BLaER1 treated with 17β-estradiol and CSF1 and Interleukin-3, amounts not matched to agents 10 nM and 100 nM (cell line): ENCODE measurements at regions not wholly inside any gene's neighbourhood (a gene's known extent, or its start where the extent isn't known, plus 50 kb on each side); places are given as distances from the start of the nearest gene placed in this dataset.

Source experiments
- H3K27ac ChIP-seq, 11 experiments: shearing (Covaris generic); formaldehyde crosslinking; 2 replicates each; pipeline ENCODE4 v1.8.1; 2022
- H3K27me3 ChIP-seq, 11 experiments: shearing (Covaris generic); formaldehyde crosslinking; 2 replicates each; pipeline ENCODE4 v1.8.1; 2022
- H3K36me3 ChIP-seq, 11 experiments: shearing (Covaris generic); formaldehyde crosslinking; 2 replicates each; pipeline ENCODE4 v1.8.1; 2022
- H3K4me1 ChIP-seq, 10 experiments: shearing (Covaris generic); formaldehyde crosslinking; 2 replicates each; pipeline ENCODE4 v1.8.1; 2022
- H3K4me2 ChIP-seq, 11 experiments: shearing (Covaris generic); formaldehyde crosslinking; 2 replicates each; pipeline ENCODE4 v1.8.1; 2022
- H3K4me3 ChIP-seq, 10 experiments: shearing (Covaris generic); formaldehyde crosslinking; 2 replicates each; pipeline ENCODE4 v1.8.1; 2022
- H3K9ac ChIP-seq, 11 experiments: shearing (Covaris generic); formaldehyde crosslinking; 2 replicates each; pipeline ENCODE4 v1.8.1; 2022
- H3K9me3 ChIP-seq, 11 experiments: shearing (Covaris generic); formaldehyde crosslinking; replicated peaks in 1 of 11; 2 replicates each; pipeline ENCODE4 v1.8.1; 2022
- H4K20me1 ChIP-seq, 11 experiments: shearing (Covaris generic); formaldehyde crosslinking; 2 replicates each; pipeline ENCODE4 v1.8.1; 2022
- Cebpa-rat ChIP-seq, 11 experiments: shearing (Covaris generic); IDR thresholded peaks; 2 replicates each; pipeline ENCODE4 v1.8.1; 2022

DNA sequence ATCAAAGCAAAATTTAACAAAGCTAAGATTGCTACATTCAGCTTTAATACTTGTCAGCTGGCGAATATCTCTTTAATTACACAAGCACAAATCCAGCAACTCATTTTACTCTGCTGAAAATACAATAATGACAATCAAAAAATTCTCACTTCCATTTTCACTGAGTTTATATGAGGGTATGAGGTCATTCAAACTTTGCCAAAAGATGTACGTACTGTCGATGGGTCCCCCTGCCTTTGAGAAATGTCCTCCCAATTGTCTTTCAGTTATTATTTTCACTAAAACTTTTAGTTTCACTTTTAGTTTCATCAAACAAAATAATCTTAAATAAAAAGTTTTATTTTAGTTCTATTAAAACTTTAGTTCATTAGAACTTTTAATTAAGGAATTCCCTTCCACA is 159.5 kb upstream of the WDR11 start:
- Histone ChIP-seq H3K27me3 (no peaks in the 10 kb centered on the region), H3K4me1 (0 out of 20 replicates have a peak, but pooled peaks cover 0 to 5% (median 0%) of the 10 kb centered on the region in 10 experiments), H3K4me2 (no peak overlapping the region), H3K9ac (no peak overlapping the region), H3K27ac (no peak overlapping the region), H4K20me1 (no peaks in the 10 kb centered on the region), H3K36me3 (no peaks in the 10 kb centered on the region), H3K4me3 (no peak overlapping the region), H3K9me3 (peaks cover 3 to 34% (median 19%) of the 10 kb centered on the region in 11 experiments; a peak in 20 of 22 replicates)
- no peak for TF ChIP-seq Cebpa-rat (IDR thresholded peaks at IDR 0.05)

GRCh38 chr10:120700426-120700825 is 150.7 kb upstream of the WDR11 start:
- Histone ChIP-seq H4K20me1 (no peaks in the 10 kb centered on the region), H3K36me3 (no peaks in the 10 kb centered on the region), H3K4me2 (no peak overlapping the region), H3K4me1 (peaks cover 0 to 12% (median 0%) of the 10 kb centered on the region in 10 experiments; a peak in 1 of 20 replicates), H3K9me3 (peaks cover 28 to 39% (median 35%) of the 10 kb centered on the region in 11 experiments), H3K27me3 (no peaks in the 10 kb centered on the region), H3K4me3 (no peak overlapping the region), H3K27ac (no peak overlapping the region), H3K9ac (no peak overlapping the region)
- no peak for TF ChIP-seq Cebpa-rat (IDR thresholded peaks at IDR 0.05)

DNA sequence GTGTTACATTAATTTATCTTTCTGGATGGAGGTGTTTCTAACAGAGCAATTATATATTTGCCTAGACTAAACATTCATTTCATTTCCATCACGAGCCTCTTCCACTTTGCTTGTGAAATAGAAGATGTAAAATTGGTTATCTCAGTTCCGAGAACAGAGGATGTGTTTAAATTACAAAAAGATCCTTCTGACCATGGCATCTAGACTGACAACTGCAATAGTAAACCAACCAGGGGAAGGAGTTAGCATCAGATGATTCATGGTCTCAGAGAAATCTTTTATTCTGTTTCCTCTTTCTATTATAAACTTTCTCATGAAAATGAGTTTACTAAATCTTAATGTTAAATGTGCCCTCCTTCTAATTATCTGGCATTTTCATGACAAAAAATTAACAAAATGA is 149.8 kb upstream of the WDR11 start:
- no peak overlapping the region for H3K27ac ChIP-seq
- H3K4me1 ChIP-seq = peaks cover 0 to 12% (median 0%) of the 10 kb centered on the region in 10 experiments; a peak in 1 of 20 replicates
- no peak overlapping the region for H3K4me3 ChIP-seq
- no peak overlapping the region for H3K9ac ChIP-seq
- H3K4me2 ChIP-seq = no peak overlapping the region
- H3K9me3 ChIP-seq = peaks cover 28 to 37% (median 34%) of the 10 kb centered on the region in 11 experiments
- no peak for TF ChIP-seq Cebpa-rat (IDR thresholded peaks at IDR 0.05)
- H3K36me3 ChIP-seq = no peaks in the 10 kb centered on the region
- no peaks in the 10 kb centered on the region for H3K27me3 ChIP-seq
- no peaks in the 10 kb centered on the region for H4K20me1 ChIP-seq

DNA sequence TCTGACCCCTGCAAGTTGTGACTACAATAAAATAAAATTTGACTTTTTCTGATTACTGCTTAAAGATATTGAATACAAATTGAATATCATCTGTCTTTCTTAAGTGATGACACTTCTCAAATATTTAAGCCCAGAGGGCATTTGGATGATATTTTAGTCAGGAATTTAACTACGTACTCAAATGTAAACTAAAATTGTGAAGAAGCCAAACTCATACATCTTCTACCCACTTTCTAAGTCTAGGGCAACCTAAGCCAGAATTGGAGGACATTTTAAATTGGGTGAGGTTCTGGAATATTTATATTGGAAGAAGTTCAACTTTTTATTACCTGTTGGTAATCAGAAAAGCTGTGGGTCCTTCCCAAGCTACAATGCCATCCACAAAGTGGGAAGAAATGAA is 149.1 kb upstream of the WDR11 start:
- Histone ChIP-seq H3K27me3 (no peaks in the 10 kb centered on the region), H3K4me1 (peaks cover 0 to 12% (median 0%) of the 10 kb centered on the region in 10 experiments; a peak in 1 of 20 replicates), H3K9me3 (peaks cover 24 to 32% (median 28%) of the 10 kb centered on the region in 11 experiments), H4K20me1 (no peaks in the 10 kb centered on the region), H3K27ac (no peak overlapping the region), H3K4me3 (no peak overlapping the region), H3K9ac (no peak overlapping the region), H3K4me2 (no peak overlapping the region), H3K36me3 (no peaks in the 10 kb centered on the region)
- no peak for TF ChIP-seq Cebpa-rat (IDR thresholded peaks at IDR 0.05)

- TF ChIP-seq Cebpa-rat (IDR thresholded peaks at IDR 0.05) = no peak
- no peaks in the 10 kb centered on the region for H4K20me1 ChIP-seq
- no peaks in the 10 kb centered on the region for H3K27me3 ChIP-seq
- H3K4me3 ChIP-seq = no peak overlapping the region
- no peak overlapping the region for H3K4me2 ChIP-seq
- H3K27ac ChIP-seq = no peak overlapping the region
- no peaks in the 10 kb centered on the region for H3K36me3 ChIP-seq
- peaks cover 0 to 15% (median 0%) of the 10 kb centered on the region in 10 experiments; a peak in 5 of 20 replicates for H3K4me1 ChIP-seq
- peaks cover 0 to under 1% (median 0%) of the 10 kb centered on the region in 11 experiments; a peak in 1 of 22 replicates for H3K9me3 ChIP-seq
- H3K9ac ChIP-seq = no peak overlapping the region
Measured at GRCh38 chr10:120705309-120705708, 145.9 kb upstream of the WDR11 start.

DNA sequence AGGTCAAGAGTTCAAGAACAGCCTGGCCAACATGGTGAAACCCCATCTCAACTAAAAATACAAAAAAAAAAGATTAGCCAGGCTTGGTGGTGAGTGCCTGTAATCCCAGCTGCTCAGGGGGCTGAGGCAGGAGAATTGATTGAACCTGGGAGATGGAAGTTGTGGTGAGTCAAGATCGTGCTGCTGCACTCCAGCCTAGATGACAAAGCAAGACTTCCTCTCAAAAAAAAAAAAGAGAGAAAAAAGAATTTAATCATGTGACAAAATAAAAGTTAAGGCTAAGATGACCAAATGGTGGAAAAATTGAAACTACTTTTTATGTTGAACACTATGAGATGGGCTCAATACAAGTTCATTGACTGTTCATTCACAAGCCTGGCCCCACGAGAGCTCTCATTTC is 141.1 kb upstream of the WDR11 start:
- peak overlapping the region in 1 of 11 experiments; percentile 8; a peak in 1 of 22 replicates for H3K27ac ChIP-seq

GRCh38 chr10:120711860-120712259 is 139.3 kb upstream of the WDR11 start:
- Histone ChIP-seq H3K27ac (no peak overlapping the region), H3K4me1 (peaks cover 8 to 60% (median 19%) of the 10 kb centered on the region in 10 experiments; a peak in 19 of 20 replicates), H3K4me2 (peak overlapping the region in 2 of 11 experiments; percentile 28 to 85; a peak in 1 of 22 replicates), H4K20me1 (no peaks in the 10 kb centered on the region), H3K9ac (no peak overlapping the region), H3K36me3 (no peaks in the 10 kb centered on the region), H3K27me3 (no peaks in the 10 kb centered on the region), H3K9me3 (peaks cover 0 to 2% (median 0%) of the 10 kb centered on the region in 11 experiments; a peak in 2 of 22 replicates), H3K4me3 (no peak overlapping the region)
- TF ChIP-seq Cebpa-rat (IDR thresholded peaks at IDR 0.05) = no peak

More for the DNA sequence above, 141.1 kb upstream of the WDR11 start:
- H3K4me3 ChIP-seq = no peak overlapping the region
- H3K36me3 ChIP-seq = no peaks in the 10 kb centered on the region
- peaks cover 4 to 43% (median 8%) of the 10 kb centered on the region in 10 experiments; a peak in 19 of 20 replicates for H3K4me1 ChIP-seq
- peak overlapping the region in 3 of 11 experiments; percentile 28 to 52 (median 38); a peak in 4 of 22 replicates for H3K4me2 ChIP-seq
- H3K9ac ChIP-seq = no peak overlapping the region
- no peaks in the 10 kb centered on the region for H3K9me3 ChIP-seq
- no peaks in the 10 kb centered on the region for H4K20me1 ChIP-seq
- TF ChIP-seq Cebpa-rat (IDR thresholded peaks at IDR 0.05) = no peak
- no peaks in the 10 kb centered on the region for H3K27me3 ChIP-seq

- Histone ChIP-seq H3K27ac (no peak overlapping the region), H3K9me3 (peaks cover 0 to 13% (median 7%) of the 10 kb centered on the region in 11 experiments; a peak in 13 of 22 replicates), H3K9ac (no peak overlapping the region), H3K4me2 (peak overlapping the region in 4 of 11 experiments; percentile 74 to 91 (median 85); a peak in 7 of 22 replicates), H3K4me1 (peaks cover 8 to 63% (median 19%) of the 10 kb centered on the region in 10 experiments; a peak in 19 of 20 replicates), H3K27me3 (no peaks in the 10 kb centered on the region), H3K4me3 (no peak overlapping the region), H3K36me3 (no peaks in the 10 kb centered on the region), H4K20me1 (no peaks in the 10 kb centered on the region)
- no peak for TF ChIP-seq Cebpa-rat (IDR thresholded peaks at IDR 0.05)
Measured at GRCh38 chr10:120713573-120714205, 137.5 kb upstream of the WDR11 start.

- Histone ChIP-seq H3K36me3 (no peaks in the 10 kb centered on the region), H3K27ac (peak overlapping the region in 8 of 11 experiments; percentile 23 to 76 (median 62); a peak in 13 of 22 replicates), H3K27me3 (no peaks in the 10 kb centered on the region), H3K4me3 (no peak overlapping the region), H3K9ac (peak overlapping the region in 4 of 11 experiments; percentile 10 to 64 (median 40); a peak in 4 of 22 replicates), H3K4me2 (peak overlapping the region; percentile 33 to 91 (median 68); a peak in 19 of 22 replicates), H4K20me1 (no peaks in the 10 kb centered on the region), H3K4me1 (peaks cover 8 to 61% (median 19%) of the 10 kb centered on the region in 10 experiments; a peak in 19 of 20 replicates), H3K9me3 (peaks cover 0 to 13% (median 7%) of the 10 kb centered on the region in 11 experiments; a peak in 13 of 22 replicates)
- no peak for TF ChIP-seq Cebpa-rat (IDR thresholded peaks at IDR 0.05)
Measured at GRCh38 chr10:120715171-120715570, 136.0 kb upstream of the WDR11 start.
